Urothelium cell line (cell line): ENCODE measurements at regions not wholly inside any gene's neighbourhood (a gene's known extent, or its start where the extent isn't known, plus 50 kb on each side); places are given as distances from the start of the nearest gene placed in this dataset.
A peak's percentile ranks its signal among the peaks of the same experiment; 100 is the strongest.

Experiments used
- DNase-seq: peaks from one replicate; pipeline ENCODE4 v3.0.0; 2011; ENCODE audit warnings: low spot score, mixed read lengths
- FAIRE-seq: peaks from 2 replicates; lab custom pipeline; 2011; peaks lifted over from hg19 to GRCh38; lab: Jason Lieb, UNC

- DNase-seq = no peak
- no peak for FAIRE-seq
Measured at GRCh38 chr20:43804781-43805180, 78.0 kb upstream of the GTSF1L start.

- no peak for DNase-seq
- FAIRE-seq = no peak
Measured at GRCh38 chr20:43803276-43803675, 76.5 kb upstream of the GTSF1L start.

- FAIRE-seq (peak; percentile 59), DNase-seq (no peak)
Measured at GRCh38 chr20:43800186-43800585, 73.4 kb upstream of the GTSF1L start.

- no peak for DNase-seq
- peak; percentile 17 for FAIRE-seq
Measured at GRCh38 chr20:43799741-43800140, 72.9 kb upstream of the GTSF1L start.

- FAIRE-seq = no peak
Measured at GRCh38 chr20:43799150-43799711, 72.4 kb upstream of the GTSF1L start.

GRCh38 chr20:43798291-43799149 is 71.7 kb upstream of the GTSF1L start:
- DNase-seq = no peak
- no peak for FAIRE-seq

More at GRCh38 chr20:43799150-43799711, 72.4 kb upstream of the GTSF1L start:
- DNase-seq = no peak

GRCh38 chr20:43794326-43794725 is 67.5 kb upstream of the GTSF1L start:
- FAIRE-seq = no peak
- no peak for DNase-seq

GRCh38 chr20:43789593-43789992 is 62.8 kb upstream of the GTSF1L start:
- FAIRE-seq = no peak
- DNase-seq = no peak

GRCh38 chr20:43787937-43788336 is 61.1 kb upstream of the GTSF1L start:
- DNase-seq (no peak), FAIRE-seq (no peak)

- FAIRE-seq = no peak
- no peak for DNase-seq
Measured at GRCh38 chr20:43786885-43787284, 60.1 kb upstream of the GTSF1L start.

GRCh38 chr20:43781215-43781614 is 54.4 kb upstream of the GTSF1L start:
- DNase-seq (no peak), FAIRE-seq (peak; percentile 30)

- no peak for DNase-seq
- FAIRE-seq = no peak
Measured at GRCh38 chr20:43778375-43778774, 51.6 kb upstream of the GTSF1L start.

- FAIRE-seq = no peak
- no peak for DNase-seq
Measured at GRCh38 chr20:43776691-43777090, 49.9 kb upstream of the GTSF1L start.
